Astrocyte of the cerebellum (primary cell): ENCODE measurements at regions not wholly inside any gene's neighbourhood (a gene's known extent, or its start where the extent isn't known, plus 50 kb on each side); places are given as distances from the start of the nearest gene placed in this dataset.

Source experiments
- DNase-seq: peaks from one replicate; pipeline ENCODE4 v3.0.0-alpha.2; 2011; ENCODE audit warnings: low read depth
- H3K4me3 ChIP-seq: 2 replicates; pipeline ENCODE4 v1.5.1; 2011; ENCODE audit warnings: mild to moderate bottlenecking, low read depth, low read length, moderate library complexity
- CTCF ChIP-seq: IDR thresholded peaks from 2 replicates; pipeline ENCODE4 v1.5.1; 2012; ENCODE audit warnings: low read length, low read depth, moderate library complexity, mild to moderate bottlenecking; ENCODE audit errors: missing control alignments
- in situ Hi-C: cut with HindIII; loops from 2 replicates; pipeline ENCODE4 v1.10.0; 2017; ENCODE audit warnings: low sequenced_read_pairs

GRCh38 chr18:28331551-28331950 lies 154.6 kb upstream of the CDH2 start:
- in situ Hi-C loops, result no loop called here
- H3K4me3 ChIP-seq, result no peak overlapping the region
- no peak for DNase-seq
- TF ChIP-seq CTCF, result no peak

- in situ Hi-C loops, result no loop called here
- no peak for DNase-seq
- no peak for TF ChIP-seq CTCF
- H3K4me3 ChIP-seq, result no peak overlapping the region
Measured at GRCh38 chr18:28313602-28314001, 136.7 kb upstream of the CDH2 start.

- in situ Hi-C loops, result no loop called here
Measured at GRCh38 chr18:28288784-28289183, 111.9 kb upstream of the CDH2 start.

GRCh38 chr18:28287146-28287545 lies 110.2 kb upstream of the CDH2 start:
- no peak overlapping the region for H3K4me3 ChIP-seq
- DNase-seq, result no peak
- no peak for TF ChIP-seq CTCF
- in situ Hi-C loops, result no loop called here

More at GRCh38 chr18:28288784-28289183, 111.9 kb upstream of the CDH2 start:
- no peak overlapping the region for H3K4me3 ChIP-seq
- no peak for TF ChIP-seq CTCF
- no peak for DNase-seq

GRCh38 chr18:28284132-28284531 lies 107.2 kb upstream of the CDH2 start:
- DNase-seq, result no peak
- H3K4me3 ChIP-seq, result no peak overlapping the region
- in situ Hi-C loops, result no loop called here
- TF ChIP-seq CTCF, result no peak

GRCh38 chr18:28281400-28281799 lies 104.5 kb upstream of the CDH2 start:
- no peak for DNase-seq
- H3K4me3 ChIP-seq, result no peak overlapping the region
- in situ Hi-C loops, result no loop called here
- no peak for TF ChIP-seq CTCF

- peak; percentile 23 for DNase-seq
- no peak overlapping the region for H3K4me3 ChIP-seq
- TF ChIP-seq CTCF, result no peak
- in situ Hi-C loops, result no loop called here
Measured at GRCh38 chr18:28269750-28270149, 92.8 kb upstream of the CDH2 start.
